ENCODE measurements at regions not wholly inside any gene's neighbourhood (a gene's known extent, or its start where the extent isn't known, plus 50 kb on each side); places are given as distances from the start of the nearest gene placed in this dataset.

- TF ChIP-seq CTCF (IDR thresholded peaks at IDR 0.05) = no peak
- TF ChIP-seq POLR2A (IDR thresholded peaks at IDR 0.05) = no peak
These were observed 50.9 kb upstream of the SPACA7 start for GRCh38 chr13:112325142-112325808.

All from testis (tissue), 2 donors.